B cell (primary cell): ENCODE measurements at regions not wholly inside any gene's neighbourhood (a gene's known extent, or its start where the extent isn't known, plus 50 kb on each side); places are given as distances from the start of the nearest gene placed in this dataset.

ENCODE experiments used
- ATAC-seq: fragments of 200-7000 bp; cut with Tn5 transposase; one replicate; pipeline ENCODE4 v1.10.0; 2021; ENCODE audit warnings: low read depth, mild to moderate bottlenecking, moderate number of reproducible peaks, moderate library complexity
- CTCF ChIA-PET: fragments of 350-600 bp; sonication (Branson Sonifier 250); formaldehyde crosslinking; loops from one replicate; lab custom pipeline; 2021; ENCODE audit warnings: antibody characterized with exemption, inconsistent platforms; lab: Charles Lee
- POLR2A ChIA-PET: fragments of 350-600 bp; sonication (Branson Sonifier 250); formaldehyde crosslinking; loops from one replicate; lab custom pipeline; 2021; ENCODE audit warnings: antibody characterized with exemption; lab: Charles Lee
- DNase-seq: peaks from one replicate; pipeline ENCODE4 v3.0.0; 2013
- H2AFZ ChIP-seq: 2 replicates; pipeline ENCODE4 v1.6.1; 2012; ENCODE audit warnings: mild to moderate bottlenecking, low read depth, low read length; ENCODE audit not compliant: insufficient read depth, poor library complexity, severe bottlenecking
- H3K27ac ChIP-seq, 2 donors: 1 replicate in 1 of 2; 2 replicates in 1 of 2; pipeline ENCODE4 v1.5.1; 2012 to 2013; ENCODE audit warnings: low read length in 2 of 2, mild to moderate bottlenecking in 2 of 2, moderate library complexity in 1 of 2
- H3K27me3 ChIP-seq, 4 experiments: fragments of 200-600 bp in 1 of 4; sonication (generic) in 1 of 4; replicated peaks in 1 of 4; 1 replicate in 2 of 4; 2 replicates in 2 of 4; pipeline versions ENCODE4 v1.6.1 to v1.7.0; 2013 to 2016; ENCODE audit warnings: low read length in 3 of 4, mild to moderate bottlenecking in 2 of 4, mixed read lengths in 1 of 4, moderate library complexity in 1 of 4; ENCODE audit not compliant: insufficient read depth in 4 of 4, control insufficient read depth in 3 of 4; ENCODE audit errors: control extremely low read depth in 1 of 4
- H3K36me3 ChIP-seq, 2 experiments: replicated peaks in 1 of 2; 1 replicate in 1 of 2; 2 replicates in 1 of 2; pipeline versions ENCODE4 v1.6.1 to v1.7.1; 2013; ENCODE audit warnings: low read length in 1 of 2; ENCODE audit not compliant: insufficient read depth in 2 of 2, control insufficient read depth in 1 of 2; ENCODE audit errors: control extremely low read depth in 1 of 2, extremely low read depth in 1 of 2
- H3K4me1 ChIP-seq, 2 donors: fragments of 200-600 bp in 1 of 2; sonication (generic) in 1 of 2; 1 replicate in 1 of 2; 2 replicates in 1 of 2; pipeline versions ENCODE4 v1.5.1 to v1.6.1; 2013 to 2017; ENCODE audit warnings: low read length in 2 of 2; ENCODE audit not compliant: control insufficient read depth in 2 of 2, insufficient read depth in 2 of 2
- H3K4me2 ChIP-seq: replicated peaks from 2 replicates; pipeline ENCODE3; 2012; ENCODE audit warnings: mild to moderate bottlenecking, low read depth, low read length; ENCODE audit not compliant: poor library complexity, severe bottlenecking
- H3K4me3 ChIP-seq, 5 experiments: fragments of 200-600 bp in 1 of 5; sonication (generic) in 1 of 5; 1 replicate in 3 of 5; 2 replicates in 2 of 5; pipeline versions ENCODE4 v1.5.1 to v1.7.0; 2011 to 2016; ENCODE audit warnings: low read length in 4 of 5, mild to moderate bottlenecking in 4 of 5, low read depth in 2 of 5, control low read depth in 1 of 5, moderate library complexity in 1 of 5; ENCODE audit not compliant: insufficient read depth in 1 of 5; ENCODE audit errors: control extremely low read depth in 1 of 5, extremely low read depth in 1 of 5
- H3K79me2 ChIP-seq: fragments of 200-600 bp; sonication (generic); one replicate; pipeline ENCODE4 v1.6.0; 2016; ENCODE audit warnings: low read length; ENCODE audit not compliant: control insufficient read depth, insufficient read depth
- H3K9ac ChIP-seq: fragments of 200-600 bp; sonication (generic); 2 replicates; pipeline ENCODE4 v1.6.1; 2017; ENCODE audit warnings: mild to moderate bottlenecking, low read length, moderate library complexity
- H3K9me3 ChIP-seq, 3 donors: one replicate each; pipeline versions ENCODE4 v1.6.1 to v1.7.1; 2013; ENCODE audit warnings: low read length in 2 of 3; ENCODE audit not compliant: control insufficient read depth in 2 of 3, insufficient read depth in 1 of 3; ENCODE audit errors: control extremely low read depth in 1 of 3
- H4K20me1 ChIP-seq: 2 replicates; pipeline ENCODE4 v1.6.0; 2012; ENCODE audit warnings: mild to moderate bottlenecking, low read length; ENCODE audit not compliant: insufficient read depth, control insufficient read depth, poor library complexity, severe bottlenecking
- H3K27ac Mint-ChIP-seq: one replicate; pipeline ENCODE4 v1.8.0; 2021; ENCODE audit warnings: mixed read lengths
- H3K27me3 Mint-ChIP-seq: one replicate; pipeline ENCODE4 v1.8.0; 2021; ENCODE audit warnings: mixed read lengths
- H3K4me1 Mint-ChIP-seq: one replicate; pipeline ENCODE4 v1.8.0; 2021; ENCODE audit warnings: mixed read lengths
- H3K4me3 Mint-ChIP-seq: one replicate; pipeline ENCODE4 v1.8.0; 2021; ENCODE audit warnings: mixed read lengths
- H3K9me3 Mint-ChIP-seq: one replicate; pipeline ENCODE4 v1.8.0; 2022; ENCODE audit warnings: mixed read lengths; ENCODE audit not compliant: insufficient read depth
- EZH2 ChIP-seq: IDR thresholded peaks from 2 replicates; pipeline ENCODE4 v1.6.1; 2012; ENCODE audit warnings: borderline replicate concordance, low read depth, mild to moderate bottlenecking, moderate library complexity, low read length; ENCODE audit not compliant: insufficient read depth, poor library complexity, severe bottlenecking
- WGBS: methylation state at CpG from one replicate; pipeline ENCODE4 v1.1.5; 2013; ENCODE audit warnings: missing lambda C conversion rate; ENCODE audit not compliant: insufficient coverage; 5-methylcytosine and 5-hydroxymethylcytosine counted together
- intact Hi-C: fragments of 100-400 bp; cut with micrococcal nuclease; formaldehyde crosslinking; loops from one replicate; pipeline ENCODE4 v1.10.0; 2022
- TF ChIP-seq, protein P1 (sequence below): fragments of 200-600 bp; IDR thresholded peaks from one replicate; pipeline ENCODE4 v1.8.0; 2022; ENCODE audit warnings: antibody characterized with exemption, mild to moderate bottlenecking

DNA sequence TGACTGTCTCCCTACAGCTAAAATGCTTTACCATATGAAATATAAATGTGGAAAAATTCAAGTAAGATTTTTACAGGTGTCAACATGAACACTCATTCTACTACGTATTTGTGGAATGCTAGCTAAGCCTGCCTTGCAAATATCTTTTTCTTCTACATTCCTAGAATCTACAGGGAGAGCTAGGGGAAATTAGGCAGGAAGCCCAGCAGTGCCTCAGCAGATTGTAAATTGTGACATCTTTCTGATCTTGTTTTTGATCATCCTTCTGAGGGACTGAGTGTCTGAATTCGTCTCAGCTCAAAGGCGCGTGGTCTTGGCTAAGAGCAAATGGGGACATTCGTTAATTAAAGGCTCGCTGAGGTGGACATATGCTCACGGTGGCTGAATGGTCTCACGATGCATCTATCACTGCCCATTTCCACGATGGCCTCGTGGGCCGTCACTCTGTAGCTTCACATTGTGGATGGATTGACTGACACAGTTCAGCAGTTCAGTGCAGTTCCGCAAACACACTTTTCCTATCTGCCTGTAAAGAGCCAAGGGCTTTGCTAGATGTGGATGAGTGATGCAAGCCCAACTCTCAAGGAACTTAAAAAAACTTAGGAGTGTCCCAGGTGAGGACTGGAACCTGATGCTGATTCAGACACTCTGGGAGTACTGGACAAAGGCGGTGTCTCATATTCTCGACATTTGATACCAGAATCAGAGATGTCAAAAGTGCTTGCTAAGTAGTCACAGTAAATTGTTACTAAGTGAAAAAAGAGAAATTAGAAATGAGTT is 562.5 kb downstream of the EFNB2 start:
- Histone ChIP-seq H4K20me1 (no peaks in the 10 kb centered on the region), H3K27ac (no peak overlapping the region), H3K79me2 (no peaks in the 10 kb centered on the region), H3K9ac (no peak overlapping the region), H3K4me2 (no peak overlapping the region), H2AFZ (no peak overlapping the region), H3K9me3 (peaks cover 0 to 4% (median 0%) of the 10 kb centered on the region in 3 donors), H3K4me1 (no peaks in the 10 kb centered on the region), H3K27me3 (no peaks in the 10 kb centered on the region), H3K4me3 (no peak overlapping the region), H3K36me3 (no peaks in the 10 kb centered on the region)
- H3K27me3 Mint-ChIP-seq = no peaks in the 10 kb centered on the region
- ATAC-seq (no peak), DNase-seq (no peak)
- H3K27ac Mint-ChIP-seq = no peak overlapping the region
- H3K9me3 Mint-ChIP-seq = peaks cover 3% of the 10 kb centered on the region
- H3K4me1 Mint-ChIP-seq = no peaks in the 10 kb centered on the region
- no peak overlapping the region for H3K4me3 Mint-ChIP-seq
- ChIA-PET CTCF (no interaction called here), POLR2A (no interaction called here)
- TF ChIP-seq, protein P1, sequence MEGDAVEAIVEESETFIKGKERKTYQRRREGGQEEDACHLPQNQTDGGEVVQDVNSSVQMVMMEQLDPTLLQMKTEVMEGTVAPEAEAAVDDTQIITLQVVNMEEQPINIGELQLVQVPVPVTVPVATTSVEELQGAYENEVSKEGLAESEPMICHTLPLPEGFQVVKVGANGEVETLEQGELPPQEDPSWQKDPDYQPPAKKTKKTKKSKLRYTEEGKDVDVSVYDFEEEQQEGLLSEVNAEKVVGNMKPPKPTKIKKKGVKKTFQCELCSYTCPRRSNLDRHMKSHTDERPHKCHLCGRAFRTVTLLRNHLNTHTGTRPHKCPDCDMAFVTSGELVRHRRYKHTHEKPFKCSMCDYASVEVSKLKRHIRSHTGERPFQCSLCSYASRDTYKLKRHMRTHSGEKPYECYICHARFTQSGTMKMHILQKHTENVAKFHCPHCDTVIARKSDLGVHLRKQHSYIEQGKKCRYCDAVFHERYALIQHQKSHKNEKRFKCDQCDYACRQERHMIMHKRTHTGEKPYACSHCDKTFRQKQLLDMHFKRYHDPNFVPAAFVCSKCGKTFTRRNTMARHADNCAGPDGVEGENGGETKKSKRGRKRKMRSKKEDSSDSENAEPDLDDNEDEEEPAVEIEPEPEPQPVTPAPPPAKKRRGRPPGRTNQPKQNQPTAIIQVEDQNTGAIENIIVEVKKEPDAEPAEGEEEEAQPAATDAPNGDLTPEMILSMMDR = no peak
- intact Hi-C loops = no loop called here
- 93% methylated on average over 12 of the region's 14 CpGs for WGBS

DNA sequence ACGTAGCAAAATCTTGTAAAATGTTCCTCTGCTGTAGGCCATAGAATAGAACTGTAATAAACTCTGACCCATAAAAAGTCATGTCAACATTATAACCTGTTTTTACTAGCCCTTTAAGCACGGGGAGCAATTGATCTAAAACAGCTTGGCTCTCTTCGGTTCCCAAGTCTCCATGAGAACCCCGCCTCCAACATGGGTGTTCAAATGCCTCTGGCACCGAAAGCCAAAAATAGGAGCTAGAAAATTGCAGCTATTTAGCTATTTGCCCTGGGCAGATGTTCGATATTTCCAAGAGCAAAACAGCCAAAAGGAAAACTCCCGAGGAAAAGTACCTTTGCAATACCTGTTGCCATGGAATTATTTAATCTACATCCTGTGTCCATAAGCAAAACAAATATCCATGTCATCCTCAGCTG is 563.1 kb downstream of the EFNB2 start:
- no peaks in the 10 kb centered on the region for H3K79me2 ChIP-seq
- H3K4me2 ChIP-seq = no peak overlapping the region
- no peaks in the 10 kb centered on the region for H4K20me1 ChIP-seq
- H3K4me1 Mint-ChIP-seq = no peaks in the 10 kb centered on the region
- no peak overlapping the region for H3K27ac Mint-ChIP-seq
- H3K36me3 ChIP-seq = no peaks in the 10 kb centered on the region
- no peaks in the 10 kb centered on the region for H3K27me3 Mint-ChIP-seq
- H3K27me3 ChIP-seq = no peaks in the 10 kb centered on the region
- no peak for TF ChIP-seq EZH2
- TF ChIP-seq, protein P1 = no peak
- intact Hi-C loops = no loop called here
- ChIA-PET CTCF (no interaction called here), POLR2A (no interaction called here)
- H3K9me3 Mint-ChIP-seq = peaks cover under 1% of the 10 kb centered on the region
- peaks cover 0 to 4% (median 0%) of the 10 kb centered on the region in 3 donors for H3K9me3 ChIP-seq
- WGBS = 87% methylated on average over 6 of the region's 7 CpGs
- no peak for DNase-seq
- H3K4me1 ChIP-seq = no peaks in the 10 kb centered on the region
- no peak overlapping the region for H3K9ac ChIP-seq
- no peak overlapping the region for H3K4me3 ChIP-seq
- H3K4me3 Mint-ChIP-seq = no peak overlapping the region
- H2AFZ ChIP-seq = no peak overlapping the region
- no peak for ATAC-seq
- H3K27ac ChIP-seq = no peak overlapping the region
